ENCODE measurements at regions not wholly inside any gene's neighbourhood (a gene's known extent, or its start where the extent isn't known, plus 50 kb on each side); places are given as distances from the start of the nearest gene placed in this dataset.

DNA sequence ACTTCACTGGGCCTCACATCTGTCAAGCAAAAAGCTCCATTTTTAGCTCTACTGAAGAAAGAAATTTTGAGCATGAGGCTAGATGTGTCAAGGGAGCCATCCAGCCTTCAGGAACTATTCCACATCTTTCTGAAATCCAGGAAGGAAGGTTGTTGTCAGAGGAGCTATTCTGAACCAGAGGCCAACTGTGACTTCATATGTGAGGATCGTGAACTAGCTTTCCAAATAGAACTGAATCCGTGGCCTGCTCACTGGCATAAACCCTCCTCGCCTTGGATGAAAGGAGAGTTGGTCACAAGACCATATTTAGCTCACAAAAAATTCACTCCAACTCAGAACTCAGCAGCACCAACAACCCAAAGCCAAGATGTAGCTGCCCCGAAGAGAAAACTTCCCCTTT is 195.8 kb downstream of the FOXO1 start (continued):
- TF ChIP-seq ZNF317 (CRISPR knock-in tag; IDR thresholded peaks at IDR 0.05; ENCODE audit: borderline replicate concordance, low read depth) (no peak), EMX1 (CRISPR knock-in tag; IDR thresholded peaks at IDR 0.05) (no peak), ZNF263 (CRISPR knock-in tag; IDR thresholded peaks at IDR 0.05; ENCODE audit: low read depth) (no peak), JAZF1 (CRISPR knock-in tag; IDR thresholded peaks at IDR 0.05) (no peak)
- TF ChIP-seq, protein P1, sequence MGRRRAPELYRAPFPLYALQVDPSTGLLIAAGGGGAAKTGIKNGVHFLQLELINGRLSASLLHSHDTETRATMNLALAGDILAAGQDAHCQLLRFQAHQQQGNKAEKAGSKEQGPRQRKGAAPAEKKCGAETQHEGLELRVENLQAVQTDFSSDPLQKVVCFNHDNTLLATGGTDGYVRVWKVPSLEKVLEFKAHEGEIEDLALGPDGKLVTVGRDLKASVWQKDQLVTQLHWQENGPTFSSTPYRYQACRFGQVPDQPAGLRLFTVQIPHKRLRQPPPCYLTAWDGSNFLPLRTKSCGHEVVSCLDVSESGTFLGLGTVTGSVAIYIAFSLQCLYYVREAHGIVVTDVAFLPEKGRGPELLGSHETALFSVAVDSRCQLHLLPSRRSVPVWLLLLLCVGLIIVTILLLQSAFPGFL (CRISPR knock-in tag; IDR thresholded peaks at IDR 0.05; ENCODE audit: borderline replicate concordance), result no peak
- TF ChIP-seq, protein P2, sequence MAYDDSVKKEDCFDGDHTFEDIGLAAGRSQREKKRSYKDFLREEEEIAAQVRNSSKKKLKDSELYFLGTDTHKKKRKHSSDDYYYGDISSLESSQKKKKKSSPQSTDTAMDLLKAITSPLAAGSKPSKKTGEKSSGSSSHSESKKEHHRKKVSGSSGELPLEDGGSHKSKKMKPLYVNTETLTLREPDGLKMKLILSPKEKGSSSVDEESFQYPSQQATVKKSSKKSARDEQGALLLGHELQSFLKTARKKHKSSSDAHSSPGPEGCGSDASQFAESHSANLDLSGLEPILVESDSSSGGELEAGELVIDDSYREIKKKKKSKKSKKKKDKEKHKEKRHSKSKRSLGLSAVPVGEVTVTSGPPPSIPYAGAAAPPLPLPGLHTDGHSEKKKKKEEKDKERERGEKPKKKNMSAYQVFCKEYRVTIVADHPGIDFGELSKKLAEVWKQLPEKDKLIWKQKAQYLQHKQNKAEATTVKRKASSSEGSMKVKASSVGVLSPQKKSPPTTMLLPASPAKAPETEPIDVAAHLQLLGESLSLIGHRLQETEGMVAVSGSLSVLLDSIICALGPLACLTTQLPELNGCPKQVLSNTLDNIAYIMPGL (CRISPR knock-in tag; IDR thresholded peaks at IDR 0.05), result no peak
- TF ChIP-seq, protein P3, sequence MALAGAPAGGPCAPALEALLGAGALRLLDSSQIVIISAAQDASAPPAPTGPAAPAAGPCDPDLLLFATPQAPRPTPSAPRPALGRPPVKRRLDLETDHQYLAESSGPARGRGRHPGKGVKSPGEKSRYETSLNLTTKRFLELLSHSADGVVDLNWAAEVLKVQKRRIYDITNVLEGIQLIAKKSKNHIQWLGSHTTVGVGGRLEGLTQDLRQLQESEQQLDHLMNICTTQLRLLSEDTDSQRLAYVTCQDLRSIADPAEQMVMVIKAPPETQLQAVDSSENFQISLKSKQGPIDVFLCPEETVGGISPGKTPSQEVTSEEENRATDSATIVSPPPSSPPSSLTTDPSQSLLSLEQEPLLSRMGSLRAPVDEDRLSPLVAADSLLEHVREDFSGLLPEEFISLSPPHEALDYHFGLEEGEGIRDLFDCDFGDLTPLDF (CRISPR knock-in tag; IDR thresholded peaks at IDR 0.05), result no peak

DNA sequence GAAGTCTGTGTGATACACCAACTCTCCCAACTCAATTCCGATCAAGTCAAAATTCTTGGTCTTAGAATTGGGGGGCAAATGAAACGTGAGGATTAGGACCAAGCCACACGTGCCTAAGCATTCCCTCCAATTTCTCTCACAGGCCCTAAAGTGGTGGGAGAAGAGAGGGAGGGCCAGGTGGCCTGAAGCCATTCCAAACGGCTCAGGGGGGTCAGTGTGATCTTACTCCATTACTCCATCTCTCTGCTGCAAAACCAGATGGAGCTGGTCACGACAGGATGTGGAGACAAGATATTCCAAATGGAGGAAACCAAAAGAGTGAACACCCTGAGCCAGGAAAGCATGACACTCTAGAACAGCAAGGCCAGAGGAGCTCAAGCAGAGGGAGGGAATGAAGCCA is 195.4 kb downstream of the FOXO1 start:
- TF ChIP-seq, protein P4, sequence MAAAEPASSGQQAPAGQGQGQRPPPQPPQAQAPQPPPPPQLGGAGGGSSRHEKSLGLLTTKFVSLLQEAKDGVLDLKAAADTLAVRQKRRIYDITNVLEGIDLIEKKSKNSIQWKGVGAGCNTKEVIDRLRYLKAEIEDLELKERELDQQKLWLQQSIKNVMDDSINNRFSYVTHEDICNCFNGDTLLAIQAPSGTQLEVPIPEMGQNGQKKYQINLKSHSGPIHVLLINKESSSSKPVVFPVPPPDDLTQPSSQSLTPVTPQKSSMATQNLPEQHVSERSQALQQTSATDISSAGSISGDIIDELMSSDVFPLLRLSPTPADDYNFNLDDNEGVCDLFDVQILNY (CRISPR knock-in tag; IDR thresholded peaks at IDR 0.05), result no peak
- no peak for TF ChIP-seq ZNF423 (CRISPR knock-in tag; IDR thresholded peaks at IDR 0.05)
- no peak for TF ChIP-seq NFE2L1 (CRISPR knock-in tag; IDR thresholded peaks at IDR 0.05)
- TF ChIP-seq, protein P5, sequence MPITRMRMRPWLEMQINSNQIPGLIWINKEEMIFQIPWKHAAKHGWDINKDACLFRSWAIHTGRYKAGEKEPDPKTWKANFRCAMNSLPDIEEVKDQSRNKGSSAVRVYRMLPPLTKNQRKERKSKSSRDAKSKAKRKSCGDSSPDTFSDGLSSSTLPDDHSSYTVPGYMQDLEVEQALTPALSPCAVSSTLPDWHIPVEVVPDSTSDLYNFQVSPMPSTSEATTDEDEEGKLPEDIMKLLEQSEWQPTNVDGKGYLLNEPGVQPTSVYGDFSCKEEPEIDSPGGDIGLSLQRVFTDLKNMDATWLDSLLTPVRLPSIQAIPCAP (CRISPR knock-in tag; IDR thresholded peaks at IDR 0.05), result no peak
- TF ChIP-seq NR2C2 (CRISPR knock-in tag; IDR thresholded peaks at IDR 0.05), result no peak
- no peak for TF ChIP-seq TP53 (CRISPR knock-in tag; IDR thresholded peaks at IDR 0.05)
- no peak for TF ChIP-seq ZNF232 (CRISPR knock-in tag; IDR thresholded peaks at IDR 0.05)
- TF ChIP-seq, protein P6, sequence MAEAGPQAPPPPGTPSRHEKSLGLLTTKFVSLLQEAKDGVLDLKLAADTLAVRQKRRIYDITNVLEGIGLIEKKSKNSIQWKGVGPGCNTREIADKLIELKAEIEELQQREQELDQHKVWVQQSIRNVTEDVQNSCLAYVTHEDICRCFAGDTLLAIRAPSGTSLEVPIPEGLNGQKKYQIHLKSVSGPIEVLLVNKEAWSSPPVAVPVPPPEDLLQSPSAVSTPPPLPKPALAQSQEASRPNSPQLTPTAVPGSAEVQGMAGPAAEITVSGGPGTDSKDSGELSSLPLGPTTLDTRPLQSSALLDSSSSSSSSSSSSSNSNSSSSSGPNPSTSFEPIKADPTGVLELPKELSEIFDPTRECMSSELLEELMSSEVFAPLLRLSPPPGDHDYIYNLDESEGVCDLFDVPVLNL (CRISPR knock-in tag; IDR thresholded peaks at IDR 0.05; ENCODE audit: borderline replicate concordance, low read depth), result no peak
- TF ChIP-seq JUN (CRISPR knock-in tag; IDR thresholded peaks at IDR 0.05), result no peak
- no peak for TF ChIP-seq TEAD4 (CRISPR knock-in tag; IDR thresholded peaks at IDR 0.05)
- no peak for TF ChIP-seq RORB (CRISPR knock-in tag; IDR thresholded peaks at IDR 0.05)
- H3K27ac Mint-ChIP-seq, result no peak overlapping the region
- ChIA-PET POLR2A (no interaction called here), CTCF (interaction anchor here (1.0 kb wide), 1 partner anchor 449 kb away, joined by 3 read pairs; no protein-coding TSS in a partner anchor)
- no peaks in the 10 kb centered on the region for H3K27me3 Mint-ChIP-seq (ENCODE audit: low read depth)
- no peak for DNase-seq (ENCODE audit: low spot score)
- H3K9me3 Mint-ChIP-seq, result peaks cover 28% of the 10 kb centered on the region
- H3K36me3 Mint-ChIP-seq, result no peaks in the 10 kb centered on the region
- H3K4me1 Mint-ChIP-seq, result no peaks in the 10 kb centered on the region
- no peak overlapping the region for H3K4me3 Mint-ChIP-seq
- ATAC-seq, result no peak

DNA sequence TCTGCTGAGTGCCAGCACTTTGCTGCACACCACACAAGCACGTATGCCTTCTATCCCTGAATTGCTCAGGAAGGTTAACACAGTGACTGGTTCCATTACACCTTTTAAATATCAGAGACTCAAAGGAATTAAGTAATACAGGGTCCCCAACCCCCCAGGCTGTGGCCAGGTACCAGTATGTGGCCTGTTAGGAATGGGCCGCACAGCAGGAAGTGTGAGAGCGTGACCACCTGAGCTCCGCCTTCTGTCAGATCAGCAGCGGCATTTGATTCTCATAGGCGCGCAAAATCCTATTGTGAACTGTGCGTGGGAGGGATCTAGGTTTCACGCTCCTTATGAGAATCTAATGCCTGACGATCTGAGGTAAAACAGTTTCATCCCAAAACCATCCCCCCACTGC is 194.5 kb downstream of the FOXO1 start:
- ATAC-seq (no peak), DNase-seq (ENCODE audit: low spot score) (no peak)
- Mint-ChIP-seq H3K9me3 (peaks cover 28% of the 10 kb centered on the region), H3K27me3 (ENCODE audit: low read depth) (no peaks in the 10 kb centered on the region), H3K36me3 (no peaks in the 10 kb centered on the region), H3K4me1 (no peaks in the 10 kb centered on the region), H3K27ac (no peak overlapping the region), H3K4me3 (no peak overlapping the region)
- CTCF ChIA-PET, result no interaction called here
- POLR2A ChIA-PET, result no interaction called here
- TF ChIP-seq ZNF219 (CRISPR knock-in tag; IDR thresholded peaks at IDR 0.05; ENCODE audit: borderline replicate concordance) (no peak), SP1 (CRISPR knock-in tag; conservative IDR thresholded peaks at IDR 0.05) (no peak), SMAD4 (CRISPR knock-in tag; IDR thresholded peaks at IDR 0.05) (no peak), ZNF121 (CRISPR knock-in tag; IDR thresholded peaks at IDR 0.05) (no peak), HMGA2 (CRISPR knock-in tag; IDR thresholded peaks at IDR 0.05) (no peak), MYBL2 (CRISPR knock-in tag; IDR thresholded peaks at IDR 0.05) (no peak)
- TF ChIP-seq, protein P7, sequence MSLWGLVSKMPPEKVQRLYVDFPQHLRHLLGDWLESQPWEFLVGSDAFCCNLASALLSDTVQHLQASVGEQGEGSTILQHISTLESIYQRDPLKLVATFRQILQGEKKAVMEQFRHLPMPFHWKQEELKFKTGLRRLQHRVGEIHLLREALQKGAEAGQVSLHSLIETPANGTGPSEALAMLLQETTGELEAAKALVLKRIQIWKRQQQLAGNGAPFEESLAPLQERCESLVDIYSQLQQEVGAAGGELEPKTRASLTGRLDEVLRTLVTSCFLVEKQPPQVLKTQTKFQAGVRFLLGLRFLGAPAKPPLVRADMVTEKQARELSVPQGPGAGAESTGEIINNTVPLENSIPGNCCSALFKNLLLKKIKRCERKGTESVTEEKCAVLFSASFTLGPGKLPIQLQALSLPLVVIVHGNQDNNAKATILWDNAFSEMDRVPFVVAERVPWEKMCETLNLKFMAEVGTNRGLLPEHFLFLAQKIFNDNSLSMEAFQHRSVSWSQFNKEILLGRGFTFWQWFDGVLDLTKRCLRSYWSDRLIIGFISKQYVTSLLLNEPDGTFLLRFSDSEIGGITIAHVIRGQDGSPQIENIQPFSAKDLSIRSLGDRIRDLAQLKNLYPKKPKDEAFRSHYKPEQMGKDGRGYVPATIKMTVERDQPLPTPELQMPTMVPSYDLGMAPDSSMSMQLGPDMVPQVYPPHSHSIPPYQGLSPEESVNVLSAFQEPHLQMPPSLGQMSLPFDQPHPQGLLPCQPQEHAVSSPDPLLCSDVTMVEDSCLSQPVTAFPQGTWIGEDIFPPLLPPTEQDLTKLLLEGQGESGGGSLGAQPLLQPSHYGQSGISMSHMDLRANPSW (CRISPR knock-in tag; conservative IDR thresholded peaks at IDR 0.05; ENCODE audit: low read depth), result no peak
